ENCODE measurements at regions not wholly inside any gene's neighbourhood (a gene's known extent, or its start where the extent isn't known, plus 50 kb on each side); places are given as distances from the start of the nearest gene placed in this dataset.
"Not testable (repeated sequence)": the region's sequence is repeated elsewhere in the genome, so short reads cannot be mapped to it uniquely, and the experiment has no call there.

DNA sequence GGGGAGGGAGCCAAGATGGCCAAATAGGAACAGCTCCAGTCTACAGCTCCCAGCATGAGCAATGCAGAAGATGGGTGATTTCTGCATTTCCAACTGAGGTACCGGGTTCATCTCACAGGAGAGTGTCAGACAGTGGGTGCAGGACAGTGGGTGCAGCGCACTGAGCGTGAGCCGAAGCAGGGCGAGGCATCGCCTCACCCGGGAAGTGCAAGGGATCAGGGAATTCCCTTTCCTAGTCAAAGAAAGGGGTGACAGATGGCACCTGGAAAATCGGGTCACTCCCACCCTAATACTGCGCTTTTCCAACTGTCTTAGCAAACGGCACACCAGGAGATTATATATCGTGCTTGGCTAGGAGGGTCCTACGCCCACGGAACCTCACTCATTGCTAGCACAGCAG is 75.0 kb upstream of the RMP24 start:
- not testable (repeated sequence) for TF ChIP-seq RARB (CRISPR knock-in tag; IDR thresholded peaks at IDR 0.05); CSDC2 (CRISPR knock-in tag; IDR thresholded peaks at IDR 0.05); ZFP3 (CRISPR knock-in tag; IDR thresholded peaks at IDR 0.05); ZNF565 (CRISPR knock-in tag; conservative IDR thresholded peaks at IDR 0.05; ENCODE audit: low read depth); ZFP30 (CRISPR knock-in tag; IDR thresholded peaks at IDR 0.05)
- TF ChIP-seq, protein P1, sequence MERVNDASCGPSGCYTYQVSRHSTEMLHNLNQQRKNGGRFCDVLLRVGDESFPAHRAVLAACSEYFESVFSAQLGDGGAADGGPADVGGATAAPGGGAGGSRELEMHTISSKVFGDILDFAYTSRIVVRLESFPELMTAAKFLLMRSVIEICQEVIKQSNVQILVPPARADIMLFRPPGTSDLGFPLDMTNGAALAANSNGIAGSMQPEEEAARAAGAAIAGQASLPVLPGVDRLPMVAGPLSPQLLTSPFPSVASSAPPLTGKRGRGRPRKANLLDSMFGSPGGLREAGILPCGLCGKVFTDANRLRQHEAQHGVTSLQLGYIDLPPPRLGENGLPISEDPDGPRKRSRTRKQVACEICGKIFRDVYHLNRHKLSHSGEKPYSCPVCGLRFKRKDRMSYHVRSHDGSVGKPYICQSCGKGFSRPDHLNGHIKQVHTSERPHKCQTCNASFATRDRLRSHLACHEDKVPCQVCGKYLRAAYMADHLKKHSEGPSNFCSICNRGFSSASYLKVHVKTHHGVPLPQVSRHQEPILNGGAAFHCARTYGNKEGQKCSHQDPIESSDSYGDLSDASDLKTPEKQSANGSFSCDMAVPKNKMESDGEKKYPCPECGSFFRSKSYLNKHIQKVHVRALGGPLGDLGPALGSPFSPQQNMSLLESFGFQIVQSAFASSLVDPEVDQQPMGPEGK (CRISPR knock-in tag; IDR thresholded peaks at IDR 0.05; ENCODE audit: borderline replicate concordance): not testable (repeated sequence)

Measured in SK-N-SH treated with all-trans-retinoic acid at 6 μM for 48 hours (cell line).